Breast epithelium (tissue), 4 donors: ENCODE measurements at regions not wholly inside any gene's neighbourhood (a gene's known extent, or its start where the extent isn't known, plus 50 kb on each side); places are given as distances from the start of the nearest gene placed in this dataset.

Experiments used
- DNase-seq, 2 donors: peaks; one replicate each; pipeline ENCODE4 v3.0.0-alpha.2; 2019; ENCODE audit warnings: low spot score in 2 of 2
- H3K27ac ChIP-seq, 2 donors: fragments of 200-600 bp; sonication (generic) in 1 of 2; one replicate each; pipeline ENCODE4 v1.5.1; 2016 to 2019; ENCODE audit warnings: mild to moderate bottlenecking in 1 of 2
- H3K27me3 ChIP-seq, 2 donors: fragments of 200-600 bp; sonication (generic) in 1 of 2; one replicate each; pipeline versions ENCODE4 v1.5.1 to v1.6.0; 2017 to 2019; ENCODE audit warnings: control low read depth in 1 of 2, mild to moderate bottlenecking in 1 of 2
- H3K36me3 ChIP-seq: fragments of 200-600 bp; one replicate; pipeline ENCODE4 v1.5.1; 2019
- H3K4me1 ChIP-seq, 2 donors: fragments of 200-600 bp; sonication (generic); one replicate each; pipeline ENCODE4 v1.5.1; 2016 to 2019; ENCODE audit warnings: control low read depth in 1 of 2
- H3K4me3 ChIP-seq, 3 donors: fragments of 200-600 bp; sonication (generic); 1 replicate in 2 of 3; 2 replicates in 1 of 3; pipeline ENCODE4 v1.5.1; 2016 to 2019; ENCODE audit warnings: mild to moderate bottlenecking in 3 of 3, moderate library complexity in 2 of 3
- H3K9me3 ChIP-seq, 2 donors: fragments of 200-600 bp; sonication (generic) in 1 of 2; one replicate each; pipeline ENCODE4 v1.5.1; 2016 to 2019; ENCODE audit warnings: control low read depth in 1 of 2
- CTCF ChIP-seq, 3 donors: fragments of 450-650 bp; IDR thresholded peaks; one replicate each; pipeline ENCODE4 v1.5.1; 2016 to 2017; ENCODE audit warnings: antibody characterized with exemption in 3 of 3, mild to moderate bottlenecking in 3 of 3, moderate library complexity in 3 of 3
- POLR2A ChIP-seq: fragments of 450-650 bp; IDR thresholded peaks from one replicate; pipeline ENCODE4 v1.6.1; 2016; ENCODE audit warnings: antibody characterized with exemption, mild to moderate bottlenecking, moderate library complexity
- POLR2AphosphoS5 ChIP-seq, 3 donors: sonication (generic); formaldehyde crosslinking; IDR thresholded peaks; one replicate each; pipeline ENCODE4 v1.6.1; 2017; ENCODE audit warnings: antibody characterized with exemption in 3 of 3
- intact Hi-C: fragments of 100-400 bp; cut with DNase I; formaldehyde crosslinking; loops from one replicate; pipeline ENCODE4 v1.15.1; 2023; ENCODE audit warnings: low total_unique reads

GRCh38 chr16:86406056-86406455, 104.3 kb upstream of the FOXF1 start:
- intact Hi-C loops: no loop called here
- no peaks in the 10 kb centered on the region for H3K36me3 ChIP-seq
- peaks cover 0 to 3% of the 10 kb centered on the region in 2 donors for H3K9me3 ChIP-seq
- peaks cover 0 to 61% of the 10 kb centered on the region in 2 donors for H3K27me3 ChIP-seq
- H3K27ac ChIP-seq: no peak overlapping the region
- H3K4me3 ChIP-seq: no peak overlapping the region
- H3K4me1 ChIP-seq: no peaks in the 10 kb centered on the region
- DNase-seq: no peak
- TF ChIP-seq CTCF (IDR thresholded peaks at IDR 0.05): no peak
- no peak for TF ChIP-seq POLR2AphosphoS5 (IDR thresholded peaks at IDR 0.05)
- no peak for TF ChIP-seq POLR2A

- DNase-seq: no peak
- TF ChIP-seq POLR2AphosphoS5 (IDR thresholded peaks at IDR 0.05) (no peak), POLR2A (no peak), CTCF (IDR thresholded peaks at IDR 0.05) (no peak)
- intact Hi-C loops: no loop called here
- H3K27ac ChIP-seq: no peak overlapping the region
- H3K27me3 ChIP-seq: peaks cover 0 to 66% of the 10 kb centered on the region in 2 donors
- H3K4me1 ChIP-seq: no peaks in the 10 kb centered on the region
- no peaks in the 10 kb centered on the region for H3K36me3 ChIP-seq
- H3K9me3 ChIP-seq: peaks cover 0 to 17% of the 10 kb centered on the region in 2 donors
- no peak overlapping the region for H3K4me3 ChIP-seq
These were observed 101.6 kb upstream of the FOXF1 start for GRCh38 chr16:86408685-86409084.

GRCh38 chr16:86410081-86410480, 100.2 kb upstream of the FOXF1 start:
- intact Hi-C loops: no loop called here
- H3K4me1 ChIP-seq: no peaks in the 10 kb centered on the region
- H3K9me3 ChIP-seq: peaks cover 0 to 17% of the 10 kb centered on the region in 2 donors
- H3K27me3 ChIP-seq: peaks cover 0 to 57% of the 10 kb centered on the region in 2 donors
- H3K27ac ChIP-seq: no peak overlapping the region
- TF ChIP-seq POLR2AphosphoS5 (IDR thresholded peaks at IDR 0.05): no peak
- no peak for TF ChIP-seq POLR2A
- no peak for TF ChIP-seq CTCF (IDR thresholded peaks at IDR 0.05)
- H3K4me3 ChIP-seq: no peak overlapping the region
- no peak for DNase-seq
- no peaks in the 10 kb centered on the region for H3K36me3 ChIP-seq

- H3K27ac ChIP-seq: no peak overlapping the region
These were observed 99.8 kb upstream of the FOXF1 start for GRCh38 chr16:86410529-86410928.

GRCh38 chr16:86411897-86412296, 98.4 kb upstream of the FOXF1 start:
- Histone ChIP-seq H3K9me3 (peaks cover 0 to 17% of the 10 kb centered on the region in 2 donors), H3K4me1 (no peaks in the 10 kb centered on the region), H3K27me3 (peaks cover 0 to 42% of the 10 kb centered on the region in 2 donors), H3K27ac (no peak overlapping the region), H3K4me3 (no peak overlapping the region), H3K36me3 (no peaks in the 10 kb centered on the region)
- DNase-seq: no peak
- intact Hi-C loops: no loop called here
- TF ChIP-seq POLR2AphosphoS5 (IDR thresholded peaks at IDR 0.05) (no peak), POLR2A (no peak), CTCF (IDR thresholded peaks at IDR 0.05) (no peak)

More at GRCh38 chr16:86410529-86410928, 99.8 kb upstream of the FOXF1 start:
- H3K9me3 ChIP-seq: peaks cover 0 to 17% of the 10 kb centered on the region in 2 donors
- H3K36me3 ChIP-seq: no peaks in the 10 kb centered on the region
- DNase-seq: no peak
- TF ChIP-seq POLR2AphosphoS5 (IDR thresholded peaks at IDR 0.05) (no peak), CTCF (IDR thresholded peaks at IDR 0.05) (no peak), POLR2A (no peak)
- no peak overlapping the region for H3K4me3 ChIP-seq
- no peaks in the 10 kb centered on the region for H3K4me1 ChIP-seq
- H3K27me3 ChIP-seq: peaks cover 0 to 53% of the 10 kb centered on the region in 2 donors
- intact Hi-C loops: no loop called here
